DMS153 treated with DMSO at 0.1 percent for 48 hours (cell line): ENCODE measurements at regions not wholly inside any gene's neighbourhood (a gene's known extent, or its start where the extent isn't known, plus 50 kb on each side); places are given as distances from the start of the nearest gene placed in this dataset.

Experiments
- DNase-seq: peaks from one replicate; lab custom pipeline; 2025; ENCODE audit not compliant: unreplicated experiment; lab: John Stamatoyannopoulos, UW

GRCh38 chr12:85669911-85670310 is 166.3 kb downstream of the RASSF9 start:
- no peak for DNase-seq

- DNase-seq = no peak
Measured at GRCh38 chr12:85672436-85672835, 163.8 kb downstream of the RASSF9 start.

GRCh38 chr12:85673921-85674420 is 162.2 kb downstream of the RASSF9 start:
- DNase-seq = no peak

GRCh38 chr12:85676816-85677749 is 159.1 kb downstream of the RASSF9 start:
- no peak for DNase-seq

- no peak for DNase-seq
Measured at GRCh38 chr12:85679296-85679695, 156.9 kb downstream of the RASSF9 start.

- DNase-seq = no peak
Measured at GRCh38 chr12:85680881-85681280, 155.3 kb downstream of the RASSF9 start.

GRCh38 chr12:85681333-85681732 is 154.9 kb downstream of the RASSF9 start:
- DNase-seq = no peak

GRCh38 chr12:85683051-85683450 is 153.2 kb downstream of the RASSF9 start:
- DNase-seq = no peak

GRCh38 chr12:85688837-85689236 is 147.4 kb downstream of the RASSF9 start:
- DNase-seq = no peak

- no peak for DNase-seq
Measured at GRCh38 chr12:85690146-85690545, 146.1 kb downstream of the RASSF9 start.

- DNase-seq = no peak
Measured at GRCh38 chr12:85693093-85693665, 143.0 kb downstream of the RASSF9 start.

- DNase-seq = no peak
Measured at GRCh38 chr12:85695097-85695715, 141.0 kb downstream of the RASSF9 start.

GRCh38 chr12:85697003-85697402 is 139.2 kb downstream of the RASSF9 start:
- no peak for DNase-seq

GRCh38 chr12:85698937-85699336 is 137.3 kb downstream of the RASSF9 start:
- no peak for DNase-seq

GRCh38 chr12:85708775-85709174 is 127.4 kb downstream of the RASSF9 start:
- no peak for DNase-seq

- DNase-seq = no peak
Measured at GRCh38 chr12:85711735-85712390, 124.3 kb downstream of the RASSF9 start.

GRCh38 chr12:85713373-85713772 is 122.8 kb downstream of the RASSF9 start:
- no peak for DNase-seq

- no peak for DNase-seq
Measured at GRCh38 chr12:85714425-85714824, 121.8 kb downstream of the RASSF9 start.

GRCh38 chr12:85720308-85721033 is 115.7 kb downstream of the RASSF9 start:
- DNase-seq = no peak

- DNase-seq = no peak
Measured at GRCh38 chr12:85725991-85726390, 110.2 kb downstream of the RASSF9 start.
